Activated T-cell treated with anti-CD3 and anti-CD28 coated beads, Interleukin-2, amount 50 U/mL, for 4 hours (primary cell): ENCODE measurements at regions not wholly inside any gene's neighbourhood (a gene's known extent, or its start where the extent isn't known, plus 50 kb on each side); places are given as distances from the start of the nearest gene placed in this dataset.
"Not testable (repeated sequence)": the region's sequence is repeated elsewhere in the genome, so short reads cannot be mapped to it uniquely, and the experiment has no call there.

ENCODE experiments used
- ATAC-seq, 2 donors: fragments of 200-7000 bp; cut with Tn5 transposase; one replicate each; pipeline ENCODE4 v1.10.0; 2021
- DNase-seq: peaks from one replicate; pipeline ENCODE4 v3.0.0-alpha.2; 2020
- H3K27me3 Mint-ChIP-seq: one replicate; pipeline ENCODE4 v1.8.0; 2021; ENCODE audit warnings: low read depth, mixed read lengths
- H3K36me3 Mint-ChIP-seq: one replicate; pipeline ENCODE4 v1.8.0; 2022; ENCODE audit warnings: mixed read lengths; ENCODE audit not compliant: insufficient read depth
- H3K4me1 Mint-ChIP-seq: one replicate; pipeline ENCODE4 v1.8.0; 2021; ENCODE audit warnings: low read depth, mixed read lengths
- H3K4me3 Mint-ChIP-seq: one replicate; pipeline ENCODE4 v1.8.0; 2021; ENCODE audit warnings: mild to moderate bottlenecking, moderate library complexity, mixed read lengths
- H3K9me3 Mint-ChIP-seq: one replicate; pipeline ENCODE4 v1.8.0; 2021; ENCODE audit warnings: mixed read lengths

DNA sequence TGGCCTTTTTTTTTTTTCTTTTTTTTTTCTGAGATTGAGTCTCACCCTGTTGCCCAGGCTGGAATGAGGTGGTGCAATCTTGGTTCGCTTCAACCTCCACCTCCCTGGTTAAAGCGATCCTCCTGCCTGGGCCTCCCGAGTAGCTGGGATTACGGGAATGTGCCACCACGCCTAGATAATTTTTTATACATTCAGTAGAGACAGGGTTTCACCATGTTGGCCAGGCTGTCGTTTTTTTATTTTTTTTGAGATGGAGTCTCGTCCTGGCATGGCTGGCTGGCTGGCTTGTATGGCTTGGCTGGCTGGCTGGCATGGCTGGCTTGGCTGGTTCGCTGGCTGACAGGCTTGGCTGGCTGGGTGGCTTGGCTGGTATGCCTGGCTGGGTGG lies 2812.1 kb downstream of the RPIA start:
- not testable (repeated sequence) for H3K36me3 Mint-ChIP-seq, H3K4me1 Mint-ChIP-seq, H3K4me3 Mint-ChIP-seq, H3K27me3 Mint-ChIP-seq, ATAC-seq, H3K9me3 Mint-ChIP-seq, DNase-seq

DNA sequence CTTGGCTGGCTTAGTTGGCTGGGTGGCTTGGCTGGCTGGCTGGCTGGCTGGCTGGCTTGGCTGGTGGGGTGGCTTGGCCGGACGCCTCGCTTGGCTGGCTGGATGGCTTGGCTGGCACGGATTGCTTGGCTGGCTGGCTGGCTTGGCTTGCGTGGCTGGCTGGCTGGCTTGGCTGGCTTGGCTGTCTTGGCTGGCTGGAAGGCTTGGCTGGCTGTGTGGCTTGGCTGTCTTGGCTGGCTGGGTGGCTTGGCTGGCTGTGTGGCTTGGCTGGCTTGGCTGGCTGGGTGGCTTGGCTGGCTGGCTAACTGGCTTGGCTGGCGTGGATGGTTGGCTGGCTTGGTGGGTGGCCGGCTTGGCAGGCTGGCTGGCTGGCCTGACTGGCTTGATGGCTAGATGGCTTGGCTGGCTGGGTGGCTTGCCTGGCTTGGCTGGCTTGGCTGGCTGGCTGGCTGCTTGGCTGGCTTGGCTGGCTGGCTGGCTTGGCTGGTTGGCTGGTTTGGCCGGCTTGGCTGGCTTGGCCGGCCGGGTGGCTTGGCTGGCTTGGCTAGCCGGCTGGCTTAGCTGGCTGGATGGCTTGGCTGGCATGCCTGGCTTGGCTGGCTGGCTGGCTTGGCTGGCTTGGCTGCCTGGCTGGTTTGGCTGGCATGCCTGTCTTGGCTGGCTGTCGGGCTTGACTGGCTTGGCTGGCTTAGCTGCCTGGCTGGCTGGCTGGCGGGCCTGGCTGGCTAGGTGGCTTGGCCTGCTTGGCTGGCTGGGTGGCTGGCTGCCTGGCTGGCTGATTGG lies 2812.7 kb downstream of the RPIA start:
- ATAC-seq, H3K4me3 Mint-ChIP-seq: not testable (repeated sequence)

DNA sequence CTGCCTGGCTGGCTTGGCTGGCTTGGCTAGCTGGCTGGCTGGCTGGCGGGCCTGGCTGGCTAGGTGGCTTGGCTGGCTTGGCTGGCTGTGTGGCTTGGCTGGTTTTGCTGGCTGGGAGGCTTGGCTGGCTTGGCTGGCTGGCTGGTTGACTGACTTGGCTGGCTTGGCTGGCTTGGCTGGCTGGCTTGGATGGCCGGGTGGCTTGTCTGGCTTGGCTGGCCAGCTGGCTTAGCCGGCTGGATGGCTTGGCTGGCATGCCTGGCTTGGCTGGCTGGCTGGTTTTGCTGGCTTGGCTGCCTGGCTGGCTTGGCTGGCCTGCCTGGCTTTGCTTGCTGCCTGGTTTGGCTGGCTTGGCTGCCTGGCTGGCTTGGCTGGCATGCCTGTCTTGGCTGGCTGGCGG lies 2817.3 kb downstream of the RPIA start:
- not testable (repeated sequence) for H3K4me1 Mint-ChIP-seq, ATAC-seq, H3K36me3 Mint-ChIP-seq, H3K27me3 Mint-ChIP-seq, H3K9me3 Mint-ChIP-seq, DNase-seq, H3K4me3 Mint-ChIP-seq

More for the DNA sequence above, 2812.7 kb downstream of the RPIA start:
- not testable (repeated sequence) for H3K9me3 Mint-ChIP-seq, H3K4me1 Mint-ChIP-seq, H3K27me3 Mint-ChIP-seq, DNase-seq, H3K36me3 Mint-ChIP-seq

DNA sequence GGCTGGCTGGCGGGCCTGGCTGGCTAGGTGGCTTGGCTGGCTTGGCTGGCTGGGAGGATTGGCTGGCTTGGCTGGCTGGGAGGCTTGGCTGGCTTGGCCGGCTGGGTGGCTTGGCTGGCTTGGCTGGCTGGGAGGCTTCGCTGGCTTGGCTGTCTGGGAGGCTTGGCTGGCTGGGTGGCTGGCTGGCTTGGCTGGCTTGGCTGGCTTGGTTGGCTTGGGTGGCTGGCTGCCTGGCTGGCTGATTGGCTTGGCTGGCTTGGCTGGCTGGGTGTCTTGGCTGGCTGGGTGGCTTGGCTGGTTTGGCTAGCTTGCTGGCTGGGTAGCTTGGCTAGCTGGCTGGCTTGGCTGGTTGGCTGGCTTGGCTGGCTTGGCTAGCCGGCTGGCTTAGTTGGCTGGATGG lies 2817.8 kb downstream of the RPIA start:
- H3K9me3 Mint-ChIP-seq, H3K4me1 Mint-ChIP-seq, ATAC-seq, H3K36me3 Mint-ChIP-seq, DNase-seq, H3K27me3 Mint-ChIP-seq, H3K4me3 Mint-ChIP-seq: not testable (repeated sequence)

DNA sequence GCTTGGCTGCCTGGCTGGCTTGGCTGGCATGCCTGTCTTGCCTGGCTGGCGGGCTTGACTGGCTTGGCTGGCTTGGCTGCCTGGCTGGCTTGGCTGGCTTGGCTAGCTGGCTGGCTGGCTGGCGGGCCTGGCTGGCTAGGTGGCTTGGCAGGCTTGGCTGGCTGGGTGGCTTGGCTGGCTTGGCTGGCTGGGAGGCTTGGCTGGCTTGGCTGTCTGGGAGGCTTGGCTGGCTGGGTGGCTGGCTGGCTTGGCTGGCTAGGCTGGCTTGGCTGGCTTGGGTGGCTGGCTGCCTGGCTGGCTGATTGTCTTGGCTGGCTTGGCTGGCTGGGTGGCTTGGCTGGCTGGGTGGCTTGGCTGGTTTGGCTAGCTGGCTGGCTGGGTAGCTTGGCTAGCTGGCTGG lies 2819.7 kb downstream of the RPIA start:
- DNase-seq, ATAC-seq, H3K4me3 Mint-ChIP-seq, H3K4me1 Mint-ChIP-seq, H3K9me3 Mint-ChIP-seq, H3K27me3 Mint-ChIP-seq, H3K36me3 Mint-ChIP-seq: not testable (repeated sequence)

DNA sequence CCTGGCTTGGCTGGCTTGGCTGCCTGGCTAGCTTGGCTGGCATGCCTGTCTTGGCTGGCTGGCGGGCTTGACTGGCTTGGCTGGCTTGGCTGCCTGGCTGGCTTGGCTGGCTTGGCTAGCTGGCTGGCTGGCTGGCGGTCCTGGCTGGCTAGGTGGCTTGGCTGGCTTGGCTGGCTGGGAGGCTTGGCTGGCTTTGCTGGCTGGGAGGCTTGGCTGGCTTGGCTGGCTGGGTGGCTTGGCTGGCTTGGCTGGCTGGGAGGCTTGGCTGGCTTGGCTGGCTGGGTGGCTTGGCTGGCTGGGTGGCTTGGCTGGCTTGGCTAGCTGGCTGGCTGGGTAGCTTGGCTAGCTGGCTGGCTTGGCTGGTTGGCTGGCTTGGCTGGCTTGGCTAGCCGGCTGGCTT lies 2824.5 kb downstream of the RPIA start:
- not testable (repeated sequence) for H3K4me1 Mint-ChIP-seq, H3K9me3 Mint-ChIP-seq, ATAC-seq, DNase-seq, H3K4me3 Mint-ChIP-seq, H3K27me3 Mint-ChIP-seq, H3K36me3 Mint-ChIP-seq

DNA sequence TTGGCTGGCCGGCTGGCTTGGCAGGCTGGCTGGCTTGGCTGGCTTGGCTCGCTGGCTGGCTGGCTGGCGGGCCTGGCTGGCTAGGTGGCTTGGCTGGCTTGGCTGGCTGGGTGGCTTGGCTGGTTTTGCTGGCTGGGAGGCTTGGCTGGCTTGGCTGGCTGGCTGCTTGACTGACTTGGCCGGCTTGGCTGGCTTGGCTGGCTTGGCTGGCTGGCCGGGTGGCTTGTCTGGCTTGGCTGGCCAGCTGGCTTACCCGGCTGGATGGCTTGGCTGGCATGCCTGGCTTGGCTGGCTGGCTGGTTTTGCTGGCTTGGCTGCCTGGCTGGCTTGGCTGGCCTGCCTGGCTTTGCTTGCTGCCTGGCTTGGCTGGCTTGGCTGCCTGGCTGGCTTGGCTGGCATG lies 2825.2 kb downstream of the RPIA start:
- H3K4me3 Mint-ChIP-seq, H3K4me1 Mint-ChIP-seq, ATAC-seq, H3K27me3 Mint-ChIP-seq, DNase-seq, H3K9me3 Mint-ChIP-seq, H3K36me3 Mint-ChIP-seq: not testable (repeated sequence)

DNA sequence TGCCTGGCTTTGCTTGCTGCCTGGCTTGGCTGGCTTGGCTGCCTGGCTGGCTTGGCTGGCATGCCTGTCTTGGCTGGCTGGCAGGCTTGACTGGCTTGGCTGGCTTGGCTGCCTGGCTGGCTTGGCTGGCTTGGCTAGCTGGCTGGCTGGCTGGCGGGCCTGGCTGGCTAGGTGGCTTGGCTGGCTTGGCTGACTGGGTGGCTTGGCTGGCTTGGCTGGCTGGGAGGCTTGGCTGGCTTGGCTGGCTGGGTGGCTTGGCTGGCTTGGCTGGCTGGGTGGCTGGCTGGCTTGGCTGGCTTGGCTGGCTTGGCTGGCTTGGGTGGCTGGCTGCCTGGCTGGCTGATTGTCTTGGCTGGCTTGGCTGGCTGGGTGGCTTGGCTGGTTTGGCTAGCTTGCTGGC lies 2826.4 kb downstream of the RPIA start:
- H3K36me3 Mint-ChIP-seq, H3K9me3 Mint-ChIP-seq, H3K4me3 Mint-ChIP-seq, H3K4me1 Mint-ChIP-seq, ATAC-seq, H3K27me3 Mint-ChIP-seq, DNase-seq: not testable (repeated sequence)

DNA sequence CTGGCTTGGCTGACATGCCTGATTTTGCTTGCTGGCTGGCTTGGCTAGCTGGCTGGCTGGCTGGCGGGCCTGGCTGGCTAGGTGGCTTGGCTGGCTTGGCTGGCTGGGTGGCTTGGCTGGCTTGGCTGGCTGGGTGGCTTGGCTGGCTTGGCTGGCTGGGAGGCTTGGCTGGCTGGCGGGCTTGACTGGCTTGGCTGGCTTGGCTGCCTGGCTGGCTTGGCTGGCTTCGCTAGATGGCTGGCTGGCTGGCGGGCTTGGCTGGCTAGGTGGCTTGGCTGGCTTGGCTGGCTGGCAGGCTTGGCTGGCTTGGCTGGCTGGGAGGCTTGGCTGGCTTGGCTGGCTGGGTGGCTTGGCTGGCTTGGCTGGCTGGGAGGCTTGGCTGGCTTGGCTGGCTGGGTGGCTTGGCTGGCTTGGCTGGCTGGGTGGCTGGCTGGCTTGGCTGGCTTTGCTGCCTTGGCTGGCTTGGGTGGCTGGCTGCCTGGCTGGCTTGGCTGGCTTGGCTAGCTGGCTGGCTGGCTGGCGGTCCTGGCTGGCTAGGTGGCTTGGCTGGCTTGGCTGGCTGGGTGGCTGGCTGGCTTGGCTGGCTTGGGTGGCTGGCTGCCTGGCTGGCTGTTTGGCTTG lies 2827.0 kb downstream of the RPIA start:
- not testable (repeated sequence) for H3K4me3 Mint-ChIP-seq, DNase-seq, H3K27me3 Mint-ChIP-seq, H3K36me3 Mint-ChIP-seq, H3K4me1 Mint-ChIP-seq, H3K9me3 Mint-ChIP-seq, ATAC-seq

DNA sequence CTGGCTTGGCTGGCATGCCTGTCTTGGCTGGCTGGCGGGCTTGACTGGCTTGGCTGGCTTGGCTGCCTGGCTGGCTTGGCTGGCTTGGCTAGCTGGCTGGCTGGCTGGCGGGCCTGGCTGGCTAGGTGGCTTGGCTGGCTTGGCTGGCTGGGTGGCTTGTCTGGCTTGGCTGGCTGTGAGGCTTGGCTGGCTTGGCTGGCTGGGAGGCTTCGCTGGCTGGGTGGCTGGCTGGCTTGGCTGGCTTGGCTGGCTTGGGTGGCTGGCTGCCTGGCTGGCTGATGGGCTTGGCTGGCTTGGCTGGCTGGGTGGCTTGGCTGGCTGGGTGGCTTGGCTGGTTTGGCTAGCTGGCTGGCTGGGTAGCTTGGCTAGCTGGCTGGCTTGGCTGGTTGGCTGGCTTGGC lies 2827.9 kb downstream of the RPIA start:
- H3K36me3 Mint-ChIP-seq = not testable (repeated sequence)

DNA sequence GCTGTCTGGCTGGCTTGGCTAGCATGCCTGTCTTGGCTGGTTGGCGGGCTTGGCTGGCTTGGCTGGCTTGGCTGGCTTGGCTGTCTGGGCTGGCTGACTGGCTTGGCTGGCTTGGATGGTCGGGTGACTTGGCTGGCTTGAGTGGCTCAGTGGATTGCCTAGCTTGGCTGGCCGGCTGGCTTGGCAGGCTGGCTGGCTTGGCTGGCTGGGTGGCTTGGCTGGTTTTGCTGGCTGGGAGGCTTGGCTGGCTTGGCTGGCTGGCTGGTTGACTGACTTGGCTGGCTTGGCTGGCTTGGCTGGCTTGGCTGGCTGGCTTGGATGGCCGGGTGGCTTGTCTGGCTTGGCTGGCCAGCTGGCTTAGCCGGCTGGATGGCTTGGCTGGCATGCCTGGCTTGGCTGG lies 2828.4 kb downstream of the RPIA start:
- not testable (repeated sequence) for DNase-seq, H3K27me3 Mint-ChIP-seq, H3K9me3 Mint-ChIP-seq, H3K4me1 Mint-ChIP-seq, H3K4me3 Mint-ChIP-seq, ATAC-seq, H3K36me3 Mint-ChIP-seq

More for the DNA sequence above, 2827.9 kb downstream of the RPIA start:
- DNase-seq, ATAC-seq, H3K27me3 Mint-ChIP-seq, H3K4me1 Mint-ChIP-seq, H3K9me3 Mint-ChIP-seq, H3K4me3 Mint-ChIP-seq: not testable (repeated sequence)

DNA sequence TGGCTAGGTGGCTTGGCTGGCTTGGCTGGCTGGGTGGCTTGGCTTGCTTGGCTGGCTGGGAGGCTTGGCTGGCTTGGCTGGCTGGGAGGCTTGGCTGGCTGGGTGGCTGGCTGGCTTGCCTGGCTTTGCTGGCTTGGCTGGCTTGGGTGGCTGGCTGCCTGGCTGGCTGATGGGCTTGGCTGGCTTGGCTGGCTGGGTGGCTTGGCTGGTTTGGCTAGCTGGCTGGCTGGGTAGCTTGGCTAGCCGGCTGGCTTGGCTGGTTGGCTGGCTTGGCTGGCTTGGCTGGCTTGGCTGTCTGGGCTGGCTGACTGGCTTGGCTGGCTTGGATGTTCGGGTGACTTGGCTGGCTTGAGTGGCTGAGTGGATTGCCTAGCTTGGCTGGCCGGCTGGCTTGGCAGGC lies 2829.1 kb downstream of the RPIA start:
- not testable (repeated sequence) for H3K36me3 Mint-ChIP-seq, DNase-seq, H3K9me3 Mint-ChIP-seq, ATAC-seq, H3K4me3 Mint-ChIP-seq, H3K4me1 Mint-ChIP-seq, H3K27me3 Mint-ChIP-seq

DNA sequence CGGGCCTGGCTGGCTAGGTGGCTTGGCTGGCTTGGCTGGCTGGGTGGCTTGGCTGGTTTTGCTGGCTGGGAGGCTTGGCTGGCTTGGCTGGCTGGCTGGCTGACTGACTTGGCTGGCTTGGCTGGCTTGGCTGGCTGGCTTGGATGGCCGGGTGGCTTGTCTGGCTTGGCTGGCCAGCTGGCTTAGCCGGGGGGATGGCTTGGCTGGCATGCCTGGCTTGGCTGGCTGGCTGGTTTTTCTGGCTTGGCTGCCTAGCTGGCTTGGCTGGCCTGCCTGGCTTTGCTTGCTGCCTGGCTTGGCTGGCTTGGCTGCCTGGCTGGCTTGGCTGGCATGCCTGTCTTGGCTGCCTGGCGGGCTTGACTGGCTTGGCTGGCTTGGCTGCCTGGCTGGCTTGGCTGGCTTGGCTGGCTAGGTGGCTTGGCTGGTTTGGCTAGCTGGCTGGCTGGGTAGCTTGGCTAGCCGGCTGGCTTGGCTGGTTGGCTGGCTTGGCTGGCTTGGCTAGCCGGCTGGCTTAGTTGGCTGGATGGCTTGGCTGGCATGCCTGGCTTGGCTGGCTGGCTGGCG lies 2829.6 kb downstream of the RPIA start:
- DNase-seq, ATAC-seq, H3K4me3 Mint-ChIP-seq, H3K9me3 Mint-ChIP-seq, H3K27me3 Mint-ChIP-seq, H3K4me1 Mint-ChIP-seq, H3K36me3 Mint-ChIP-seq: not testable (repeated sequence)

DNA sequence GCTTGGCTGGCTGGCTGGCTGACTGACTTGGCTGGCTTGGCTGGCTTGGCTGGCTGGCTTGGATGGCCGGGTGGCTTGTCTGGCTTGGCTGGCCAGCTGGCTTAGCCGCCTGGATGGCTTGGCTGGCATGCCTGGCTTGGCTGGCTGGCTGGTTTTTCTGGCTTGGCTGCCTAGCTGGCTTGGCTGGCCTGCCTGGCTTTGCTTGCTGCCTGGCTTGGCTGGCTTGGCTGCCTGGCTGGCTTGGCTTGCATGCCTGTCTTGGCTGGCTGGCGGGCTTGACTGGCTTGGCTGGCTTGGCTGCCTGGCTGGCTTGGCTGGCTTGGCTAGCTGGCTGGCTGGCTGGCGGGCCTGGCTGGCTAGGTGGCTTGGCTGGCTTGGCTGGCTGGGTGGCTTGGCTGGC lies 2830.5 kb downstream of the RPIA start:
- H3K27me3 Mint-ChIP-seq = not testable (repeated sequence)

DNA sequence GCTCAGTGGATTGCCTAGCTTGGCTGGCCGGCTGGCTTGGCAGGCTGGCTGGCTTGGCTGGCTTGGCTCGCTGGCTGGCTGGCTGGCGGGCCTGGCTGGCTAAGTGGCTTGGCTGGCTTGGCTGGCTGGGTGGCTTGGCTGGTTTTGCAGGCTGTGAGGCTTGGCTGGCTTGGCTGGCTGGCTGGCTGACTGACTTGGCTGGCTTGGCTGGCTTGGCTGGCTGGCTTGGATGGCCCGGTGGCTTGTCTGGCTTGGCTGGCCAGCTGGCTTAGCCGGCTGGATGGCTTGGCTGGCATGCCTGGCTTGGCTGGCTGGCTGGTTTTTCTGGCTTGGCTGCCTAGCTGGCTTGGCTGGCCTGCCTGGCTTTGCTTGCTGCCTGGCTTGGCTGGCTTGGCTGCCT lies 2831.4 kb downstream of the RPIA start:
- DNase-seq, H3K4me3 Mint-ChIP-seq, H3K9me3 Mint-ChIP-seq, H3K27me3 Mint-ChIP-seq, ATAC-seq, H3K36me3 Mint-ChIP-seq, H3K4me1 Mint-ChIP-seq: not testable (repeated sequence)

More for the DNA sequence above, 2830.5 kb downstream of the RPIA start:
- not testable (repeated sequence) for H3K4me1 Mint-ChIP-seq, H3K9me3 Mint-ChIP-seq, H3K36me3 Mint-ChIP-seq, DNase-seq, H3K4me3 Mint-ChIP-seq, ATAC-seq
